Suprapubic skin (tissue), 3 donors: ENCODE measurements at regions not wholly inside any gene's neighbourhood (a gene's known extent, or its start where the extent isn't known, plus 50 kb on each side); places are given as distances from the start of the nearest gene placed in this dataset.

Source experiments
- CTCF ChIP-seq, 2 donors: fragments of 200-600 bp in 1 of 2; fragments of 450-650 bp in 1 of 2; sonication (generic) in 1 of 2; IDR thresholded peaks; one replicate each; pipeline ENCODE4 v1.5.1; 2016 to 2019; ENCODE audit warnings: antibody characterized with exemption in 2 of 2, mild to moderate bottlenecking in 1 of 2, moderate library complexity in 1 of 2
- POLR2A ChIP-seq, 2 donors: fragments of 450-650 bp; IDR thresholded peaks; one replicate each; pipeline ENCODE4 v1.6.1; 2017; ENCODE audit warnings: antibody characterized with exemption in 2 of 2, mild to moderate bottlenecking in 2 of 2, moderate library complexity in 2 of 2

GRCh38 chr4:152044331-152045036 is 283.7 kb upstream of the GATB start:
- TF ChIP-seq CTCF (IDR thresholded peaks at IDR 0.05), result no peak
- no peak for TF ChIP-seq POLR2A (IDR thresholded peaks at IDR 0.05)
